ENCODE measurements at regions not wholly inside any gene's neighbourhood (a gene's known extent, or its start where the extent isn't known, plus 50 kb on each side); places are given as distances from the start of the nearest gene placed in this dataset.

GRCh38 chr10:121089434-121089833 is 238.3 kb downstream of the WDR11 start:
- TF ChIP-seq CTCF (conservative IDR thresholded peaks at IDR 0.05 in 1 of 2, IDR thresholded peaks at IDR 0.05 in 1 of 2; ENCODE audit: extremely low read depth in 1 of 2, insufficient read depth in 1 of 2, low read depth in 1 of 2, low read length in 2 of 2) (no peak), EZH2 (IDR thresholded peaks at IDR 0.05; ENCODE audit: borderline replicate concordance, low read length) (no peak)

Measured in mammary epithelial cell (primary cell).